NCI-H82 (cell line): ENCODE measurements at regions not wholly inside any gene's neighbourhood (a gene's known extent, or its start where the extent isn't known, plus 50 kb on each side); places are given as distances from the start of the nearest gene placed in this dataset.

Experiments
- DNase-seq: peaks from one replicate; lab custom pipeline; 2025; lab: John Stamatoyannopoulos, UW

DNA sequence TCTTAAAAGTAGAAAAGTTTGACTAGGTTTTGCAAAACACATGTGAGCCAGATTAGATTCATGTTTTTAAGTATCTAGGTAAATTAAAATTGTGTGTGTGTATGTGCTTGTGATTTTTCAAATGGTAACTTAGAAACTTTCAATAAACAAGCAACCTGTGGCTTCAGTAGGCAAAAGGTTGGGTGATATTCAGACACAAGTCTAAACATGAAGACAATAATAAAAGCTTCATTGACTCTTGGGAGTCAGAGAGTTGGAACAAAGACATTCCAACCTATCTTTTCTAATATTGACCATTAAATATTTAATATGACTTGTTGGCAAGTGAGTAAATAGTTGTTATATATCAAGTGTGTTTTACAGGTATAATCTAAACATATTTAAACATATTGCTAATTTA lies 1049.6 kb upstream of the ADGRL4 start:
- DNase-seq, result no peak

DNA sequence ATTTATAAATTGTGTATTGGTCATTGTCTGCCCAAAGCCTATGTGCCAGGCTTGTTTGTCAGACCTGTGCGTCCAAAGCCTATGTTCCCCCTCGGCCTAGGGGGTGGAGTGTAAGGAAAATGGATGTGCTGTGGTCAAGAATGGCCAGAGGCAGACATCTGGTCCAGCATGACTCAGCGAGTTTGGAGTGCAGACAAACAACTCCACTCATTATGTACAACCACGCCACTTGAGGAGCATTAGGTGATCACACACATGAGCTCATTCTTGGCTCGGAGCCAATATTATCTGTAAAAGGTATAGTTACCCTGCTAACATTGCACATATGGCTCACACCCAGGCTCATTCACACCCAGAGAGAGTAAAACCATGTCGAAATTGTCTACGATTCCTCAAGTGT lies 1047.6 kb upstream of the ADGRL4 start:
- DNase-seq, result peak; percentile 90

DNA sequence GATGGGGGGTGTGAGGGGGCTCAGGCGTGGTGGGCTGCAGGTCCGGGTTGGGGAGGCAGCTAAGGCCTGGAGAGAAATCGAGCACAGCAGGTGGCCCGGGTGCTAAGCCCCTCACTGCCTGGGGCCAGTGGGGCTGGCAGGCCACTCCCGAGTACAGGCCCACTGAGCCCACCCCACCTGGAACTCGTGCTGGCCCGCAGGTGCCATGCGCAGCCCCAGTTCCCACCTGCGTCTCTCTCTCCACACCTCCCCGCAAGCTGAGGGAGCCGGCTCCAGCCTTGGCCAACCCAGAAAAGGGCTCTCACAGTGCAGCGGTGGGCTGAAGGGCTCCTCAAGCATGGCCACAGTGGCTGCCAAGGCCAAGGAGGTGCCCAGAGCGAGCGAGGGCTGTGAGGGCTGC lies 1047.1 kb upstream of the ADGRL4 start:
- DNase-seq, result no peak

GRCh38 chr1:80050523-80050922 lies 1044.0 kb upstream of the ADGRL4 start:
- no peak for DNase-seq

DNA sequence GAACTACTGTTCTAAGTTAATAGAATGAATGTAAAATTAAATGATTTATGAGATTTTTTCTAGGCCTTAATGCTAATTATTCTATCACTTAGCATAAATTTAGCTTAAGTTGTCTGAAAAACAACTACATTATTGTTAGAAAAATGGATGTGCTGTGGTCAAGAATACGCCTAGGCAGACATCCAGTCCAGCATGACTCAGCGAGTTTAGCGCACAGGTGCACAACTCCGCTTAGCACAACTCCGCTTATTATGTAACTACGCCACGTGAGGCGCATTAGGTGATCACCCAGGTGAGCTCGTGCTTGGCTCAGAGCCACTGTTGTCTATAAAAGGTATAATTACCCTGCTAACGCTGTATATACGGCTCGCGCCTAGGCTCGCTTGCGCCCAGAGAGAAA lies 1043.6 kb upstream of the ADGRL4 start:
- DNase-seq, result no peak

DNA sequence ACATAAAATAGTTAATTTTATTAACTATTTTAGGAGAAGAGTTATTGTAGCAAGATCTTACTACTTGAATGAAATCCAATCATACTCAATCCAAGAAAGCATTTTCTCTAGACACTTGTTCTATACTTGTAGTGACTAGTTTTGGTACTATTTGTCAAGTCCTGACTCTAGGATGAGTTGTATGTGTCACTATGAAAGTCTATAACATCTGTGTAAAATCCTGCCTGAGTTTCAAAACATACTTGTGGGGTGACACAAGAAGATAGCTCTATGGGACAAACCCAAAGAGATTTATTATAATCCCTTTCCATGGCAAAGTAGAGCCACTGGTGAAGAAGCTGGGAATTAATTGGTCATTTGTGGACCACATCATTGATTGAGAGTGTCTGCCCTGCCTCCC lies 1042.2 kb upstream of the ADGRL4 start:
- no peak for DNase-seq

- no peak for DNase-seq
Measured at GRCh38 chr1:80047791-80048190, 1041.3 kb upstream of the ADGRL4 start.

DNA sequence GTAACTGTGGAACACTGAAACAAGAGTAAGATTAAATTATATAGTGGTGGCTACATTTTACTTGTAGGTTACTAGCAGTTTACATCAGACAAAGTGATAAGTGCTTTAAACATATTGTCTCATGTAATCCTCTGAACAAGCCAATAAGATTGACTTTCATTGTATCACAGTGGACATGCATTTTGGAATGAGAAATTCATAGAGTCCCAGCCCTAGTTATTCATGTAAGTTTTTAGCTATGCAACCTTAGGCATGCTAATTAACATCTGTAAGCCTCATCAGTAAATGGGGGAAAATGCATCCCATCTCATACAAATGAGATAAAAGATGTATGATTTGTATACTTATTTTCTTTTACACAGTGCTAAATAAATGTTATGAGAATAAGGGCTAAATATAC lies 1038.1 kb upstream of the ADGRL4 start:
- no peak for DNase-seq

GRCh38 chr1:80036690-80037432 lies 1030.3 kb upstream of the ADGRL4 start:
- DNase-seq, result peak; percentile 6

DNA sequence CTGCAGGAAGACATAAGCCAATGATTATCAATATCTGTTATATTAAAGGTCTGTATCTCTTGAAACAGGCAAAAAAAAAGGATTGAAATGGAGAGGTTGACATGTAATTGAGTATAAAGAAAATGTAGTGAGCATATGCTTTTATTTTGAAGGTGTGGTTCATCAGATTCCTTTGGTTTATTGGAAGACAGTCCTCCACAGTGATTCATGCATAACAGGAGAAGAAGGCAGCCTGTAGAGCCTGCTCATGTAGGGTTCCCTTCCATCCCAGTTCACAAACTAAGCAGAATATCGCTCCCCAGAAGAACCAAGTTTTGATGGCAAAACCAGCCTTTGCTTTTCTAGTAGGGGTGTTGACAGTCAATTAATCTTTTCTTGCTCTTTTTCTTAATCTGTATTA lies 1016.8 kb upstream of the ADGRL4 start:
- no peak for DNase-seq

DNA sequence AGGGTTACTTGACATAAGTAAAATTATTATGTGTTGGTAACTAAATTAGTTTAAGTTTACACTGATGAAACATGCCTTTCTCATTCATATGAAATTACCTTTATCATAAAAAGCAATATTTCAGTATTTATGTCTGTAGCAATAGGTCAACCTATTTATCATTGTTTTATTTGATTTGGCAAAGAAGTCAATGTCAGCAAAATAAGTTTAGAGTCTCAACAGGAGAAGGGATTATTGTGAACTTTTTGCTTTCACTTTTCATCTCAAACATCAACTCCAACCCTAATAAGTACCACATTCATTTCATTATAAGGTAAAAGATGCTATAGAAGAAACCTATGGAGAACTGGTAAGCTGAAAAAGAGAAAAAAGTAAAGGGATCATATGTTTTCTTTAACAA lies 1015.4 kb upstream of the ADGRL4 start:
- DNase-seq, result no peak

DNA sequence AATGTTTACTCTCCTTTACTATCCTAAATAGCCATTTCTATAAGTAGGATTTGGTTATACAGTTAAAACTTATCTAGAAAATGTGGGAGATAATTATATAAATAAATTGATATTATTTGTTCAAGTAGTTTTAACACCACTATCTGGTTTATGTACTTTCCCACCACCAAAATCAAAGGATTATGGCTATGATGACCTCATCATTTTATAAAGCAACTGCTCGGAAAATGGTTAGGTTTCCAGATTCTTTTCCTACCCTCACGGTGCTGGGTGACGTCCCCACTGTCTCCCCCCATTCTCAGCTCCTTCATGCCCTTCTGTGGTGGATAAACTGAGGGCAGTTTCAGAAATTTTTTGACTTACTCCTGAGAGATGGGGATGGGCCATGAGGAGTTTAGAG lies 1011.8 kb upstream of the ADGRL4 start:
- DNase-seq, result no peak

DNA sequence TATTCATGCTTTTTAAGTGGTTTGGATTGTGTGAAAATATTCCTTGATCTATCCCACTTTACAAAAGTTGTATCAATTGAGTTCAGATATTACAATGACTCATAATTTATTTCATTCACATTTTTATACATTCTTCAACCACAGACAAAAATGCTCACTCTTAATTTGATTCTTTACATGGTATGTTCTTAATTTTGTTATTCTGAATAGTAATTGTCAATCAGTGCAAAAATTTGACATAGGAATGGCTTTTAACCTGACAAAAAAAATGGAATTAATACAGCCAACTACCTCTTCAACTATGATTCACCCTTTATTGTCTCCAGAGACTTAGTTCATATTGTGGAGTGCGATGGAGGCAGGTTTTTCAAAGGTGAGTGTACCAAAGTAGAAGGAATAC lies 1002.4 kb upstream of the ADGRL4 start:
- DNase-seq, result no peak

- no peak for DNase-seq
Measured at GRCh38 chr1:80003250-80003649, 996.7 kb upstream of the ADGRL4 start.

GRCh38 chr1:79988401-79988800 lies 981.9 kb upstream of the ADGRL4 start:
- no peak for DNase-seq

DNA sequence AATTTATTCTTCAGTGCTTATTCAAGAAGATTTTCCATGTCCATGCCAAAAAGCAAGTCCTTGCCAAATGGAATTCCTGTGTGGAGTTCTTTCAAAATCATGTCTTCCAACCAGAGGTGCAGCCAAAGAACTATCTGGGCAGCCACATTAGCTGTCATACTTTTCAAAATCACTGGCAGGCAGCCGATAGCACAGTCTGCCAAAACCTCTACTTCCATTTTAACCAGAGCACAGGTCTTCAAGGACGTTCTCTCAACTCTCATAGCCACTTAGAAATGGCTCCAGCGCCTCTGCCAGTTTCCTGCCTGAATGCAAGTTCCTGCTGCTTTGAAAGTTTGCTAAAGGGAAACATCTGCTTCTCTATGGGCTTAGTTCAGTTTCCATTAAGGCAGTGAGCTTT lies 975.7 kb upstream of the ADGRL4 start:
- no peak for DNase-seq

DNA sequence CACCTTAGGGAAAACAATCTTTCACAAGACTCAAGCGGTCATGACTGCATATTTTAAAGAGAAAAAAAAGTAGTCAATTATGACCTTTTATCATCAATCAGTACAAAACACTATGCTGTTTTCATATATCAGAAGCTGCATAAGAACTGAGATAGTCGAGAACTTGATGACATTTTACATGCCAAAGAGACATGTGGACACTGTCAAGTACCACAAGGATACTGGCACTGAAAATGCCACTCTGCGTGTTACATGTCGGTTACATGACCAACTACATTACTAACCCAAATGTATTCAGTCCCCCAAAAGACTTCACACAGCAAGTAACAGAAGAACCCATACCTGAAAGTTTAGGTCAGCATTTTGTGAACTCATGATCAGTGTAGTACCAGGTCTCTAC lies 975.0 kb upstream of the ADGRL4 start:
- no peak for DNase-seq

- DNase-seq, result no peak
Measured at GRCh38 chr1:79979346-79979745, 972.8 kb upstream of the ADGRL4 start.

DNA sequence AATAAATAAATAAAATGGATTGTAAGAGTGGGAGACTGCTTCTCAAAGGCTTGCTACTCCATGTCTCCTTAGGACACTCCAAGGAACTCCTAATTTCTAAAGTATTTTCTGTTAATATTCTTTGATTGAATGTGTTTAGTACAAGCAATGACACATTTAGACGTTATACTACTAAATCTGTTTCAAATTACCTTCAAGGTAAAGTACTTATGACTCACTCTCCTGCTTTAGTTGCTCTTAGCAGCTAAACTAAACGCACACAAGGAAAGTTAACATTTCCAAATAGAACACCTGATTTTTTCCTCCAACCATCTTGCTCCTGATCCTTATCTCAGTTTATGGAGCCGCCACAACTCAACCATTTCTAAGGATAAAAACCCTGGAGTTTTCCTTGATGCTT lies 969.8 kb upstream of the ADGRL4 start:
- DNase-seq, result no peak

- DNase-seq, result peak; percentile 6
Measured at GRCh38 chr1:79974659-79975058, 968.1 kb upstream of the ADGRL4 start.

- DNase-seq, result peak; percentile 15
Measured at GRCh38 chr1:79969886-79970285, 963.4 kb upstream of the ADGRL4 start.

- no peak for DNase-seq
Measured at GRCh38 chr1:79966438-79966837, 959.9 kb upstream of the ADGRL4 start.

DNA sequence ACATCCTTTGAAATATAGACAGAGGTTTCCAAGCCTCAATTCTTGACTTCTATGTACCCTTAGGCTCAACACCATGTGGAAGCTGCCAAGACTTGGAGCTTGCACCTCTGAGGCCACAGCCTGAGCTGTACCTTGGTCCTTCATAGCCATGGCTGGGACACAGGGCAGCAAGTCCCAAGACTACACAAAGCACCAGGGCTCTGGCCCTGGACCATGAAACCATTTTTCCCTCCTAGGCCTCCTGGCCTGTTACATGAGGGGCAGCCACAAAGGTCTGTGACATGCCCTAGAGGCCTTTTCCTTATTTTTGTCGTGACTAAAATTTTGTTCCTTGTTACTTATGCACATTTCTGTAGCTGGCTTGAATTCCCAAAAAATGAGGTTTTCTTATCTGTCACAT lies 953.1 kb upstream of the ADGRL4 start:
- no peak for DNase-seq

- DNase-seq, result no peak
Measured at GRCh38 chr1:79955966-79956365, 949.4 kb upstream of the ADGRL4 start.

DNA sequence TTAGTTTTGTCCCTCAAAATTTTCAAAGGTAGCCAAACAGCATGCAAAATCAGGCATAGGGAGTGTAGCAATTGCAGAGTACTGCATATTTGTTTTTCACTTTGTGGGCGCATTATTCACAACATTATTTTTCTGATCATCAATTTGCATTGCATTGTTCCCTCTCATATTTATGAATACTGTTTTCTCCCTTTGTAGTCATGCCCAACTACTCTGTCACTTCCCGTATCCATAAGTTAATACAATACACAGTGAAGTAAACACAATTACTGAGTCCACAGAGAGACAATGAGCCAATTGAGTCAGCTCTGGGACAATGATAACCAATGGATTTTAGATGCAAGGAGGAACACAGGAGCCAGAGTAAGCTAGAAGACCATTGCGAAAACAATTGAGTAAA lies 944.0 kb upstream of the ADGRL4 start:
- DNase-seq, result no peak
